ENCODE measurements at regions not wholly inside any gene's neighbourhood (a gene's known extent, or its start where the extent isn't known, plus 50 kb on each side); places are given as distances from the start of the nearest gene placed in this dataset.
A peak's percentile ranks its signal among the peaks of the same experiment; 100 is the strongest.
"Not testable (repeated sequence)": the region's sequence is repeated elsewhere in the genome, so short reads cannot be mapped to it uniquely, and the experiment has no call there.

GRCh38 chr12:125512541-125513298, 447.5 kb downstream of the AACS start:
- peak; percentile 26 to 56 (median 43) for DNase-seq

GRCh38 chr12:125515887-125516286, 450.7 kb downstream of the AACS start:
- no peak for DNase-seq

DNA sequence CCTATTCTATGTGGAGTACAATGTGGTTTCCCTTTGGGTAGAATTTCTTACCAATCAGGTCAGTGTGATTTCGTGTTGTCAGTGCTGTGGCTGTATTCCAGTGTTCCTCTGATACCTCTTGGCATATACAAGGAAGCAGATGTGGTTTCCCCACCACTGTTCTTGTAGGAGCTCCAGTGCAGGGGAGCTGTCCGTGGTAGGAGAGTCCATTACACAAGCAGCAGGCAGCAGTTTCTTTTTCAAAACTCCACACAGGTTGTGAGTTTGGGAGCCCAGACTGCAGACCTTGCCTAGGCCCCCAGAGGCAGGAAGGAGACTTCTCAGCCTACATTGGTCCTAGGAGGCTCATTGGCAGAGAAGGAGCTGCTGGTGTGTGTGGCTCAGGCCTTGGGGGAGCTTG, 452.8 kb downstream of the AACS start:
- DNase-seq, result peak in 1 of 4 experiments; percentile 6

- no peak for DNase-seq
Measured at GRCh38 chr12:125519026-125519651, 453.9 kb downstream of the AACS start.

DNA sequence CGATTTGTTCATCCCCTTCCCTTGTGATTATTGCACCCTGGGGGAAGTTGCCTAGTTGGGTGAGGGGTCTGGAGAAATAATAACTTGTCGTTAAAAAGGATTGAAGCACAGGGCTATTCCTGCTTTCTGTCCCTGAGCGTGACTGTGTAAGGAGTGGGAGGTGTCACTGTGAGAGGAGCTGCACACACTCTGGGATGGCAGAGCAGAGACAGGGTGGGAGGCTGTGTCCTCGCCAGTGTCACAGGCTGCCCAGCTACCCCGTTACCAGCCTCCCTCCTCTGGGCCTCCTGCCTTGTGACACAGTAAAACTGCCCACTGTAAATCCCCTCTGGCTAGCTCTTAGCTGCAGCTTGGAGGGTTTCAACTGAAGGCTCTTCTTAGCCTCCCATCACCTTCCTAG, 460.6 kb downstream of the AACS start:
- DNase-seq, result no peak

DNA sequence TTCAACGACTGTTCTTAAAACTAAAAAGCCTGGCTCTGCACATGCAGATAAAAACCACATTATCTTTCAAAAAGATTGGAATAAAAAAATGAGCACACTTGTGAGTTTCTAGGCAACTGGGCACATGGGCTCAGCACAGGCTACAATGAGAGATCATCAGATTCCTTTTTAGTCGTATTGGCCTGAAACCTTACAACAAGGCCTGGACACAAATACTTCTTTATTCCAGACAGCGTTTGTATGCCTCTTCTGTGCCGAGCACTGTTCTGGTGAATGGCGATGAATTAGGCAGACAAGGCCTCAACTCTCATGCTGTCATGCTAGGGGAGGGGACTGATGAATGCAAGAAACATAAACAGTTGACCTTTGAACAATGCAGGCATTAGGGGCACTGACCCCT, 463.0 kb downstream of the AACS start:
- DNase-seq, result no peak

DNA sequence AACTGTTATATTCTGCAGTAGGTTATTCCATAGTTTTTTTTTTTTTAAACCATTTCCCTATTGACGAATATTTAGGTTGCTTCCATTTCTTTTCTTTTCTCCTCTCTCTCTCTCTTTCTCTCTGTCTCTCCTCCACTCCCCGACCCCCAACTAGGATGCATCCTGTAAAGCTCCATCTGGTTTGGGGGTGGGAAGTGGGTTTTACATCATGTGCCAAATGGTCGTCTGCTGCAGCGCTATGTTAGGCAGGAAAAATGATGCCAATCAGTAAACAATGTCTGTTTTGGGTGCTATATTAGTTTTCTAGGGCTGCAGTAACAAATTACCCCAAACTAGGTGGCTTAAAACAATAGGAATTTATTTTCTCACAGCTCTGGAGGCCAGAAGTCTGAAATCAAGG, 465.0 kb downstream of the AACS start:
- no peak for DNase-seq

DNA sequence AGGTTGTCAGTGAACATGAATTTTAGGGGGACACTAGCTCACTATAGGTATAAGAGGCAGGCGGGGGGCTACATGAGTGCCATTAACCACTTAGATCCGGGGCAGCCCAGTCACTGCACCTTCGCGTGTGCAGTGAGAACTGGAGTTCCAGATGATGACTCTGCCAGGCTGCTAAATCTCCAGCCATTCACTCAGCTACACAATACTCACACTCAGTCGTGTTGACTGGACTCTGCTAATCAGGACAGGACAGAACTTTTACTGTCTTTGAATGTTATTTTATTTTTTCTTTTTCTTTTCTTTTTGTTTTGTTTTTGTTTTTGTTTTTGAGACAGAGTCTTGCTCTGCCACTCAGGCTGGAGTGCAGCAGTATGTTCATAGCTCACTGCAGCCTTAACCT, 465.6 kb downstream of the AACS start:
- DNase-seq, result no peak

- DNase-seq, result no peak
Measured at GRCh38 chr12:125531574-125531973, 466.3 kb downstream of the AACS start.

DNA sequence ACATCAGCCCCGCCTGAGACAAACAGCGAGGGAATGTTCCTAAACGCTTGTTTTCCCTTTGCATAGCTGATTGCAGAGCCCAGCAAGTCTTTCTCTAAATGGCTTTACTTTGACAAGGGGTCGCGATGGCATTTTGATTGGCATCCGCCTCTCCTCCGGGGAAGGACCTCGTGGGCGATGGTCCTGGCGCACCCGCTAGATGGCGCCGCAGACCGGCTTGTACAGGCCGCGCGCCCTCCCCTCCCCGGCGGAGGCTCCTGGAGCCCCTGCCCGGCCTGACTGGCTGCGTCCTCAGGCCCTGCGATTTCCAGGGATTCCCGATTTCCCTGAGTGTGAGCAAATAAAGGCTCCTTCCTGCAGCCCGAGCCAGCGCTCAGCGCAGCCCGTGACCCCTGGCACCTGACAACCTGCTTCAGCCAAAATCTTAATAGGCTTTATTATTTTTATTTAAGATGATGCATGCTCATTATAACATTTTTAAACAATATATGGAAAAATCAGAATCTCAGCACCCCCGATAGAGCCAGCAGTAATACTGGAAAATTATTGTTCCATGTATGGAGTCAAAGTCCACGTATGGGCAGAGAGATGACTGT, 468.3 kb downstream of the AACS start:
- peak in 3 of 4 experiments; percentile 13 to 61 (median 34) for DNase-seq

DNA sequence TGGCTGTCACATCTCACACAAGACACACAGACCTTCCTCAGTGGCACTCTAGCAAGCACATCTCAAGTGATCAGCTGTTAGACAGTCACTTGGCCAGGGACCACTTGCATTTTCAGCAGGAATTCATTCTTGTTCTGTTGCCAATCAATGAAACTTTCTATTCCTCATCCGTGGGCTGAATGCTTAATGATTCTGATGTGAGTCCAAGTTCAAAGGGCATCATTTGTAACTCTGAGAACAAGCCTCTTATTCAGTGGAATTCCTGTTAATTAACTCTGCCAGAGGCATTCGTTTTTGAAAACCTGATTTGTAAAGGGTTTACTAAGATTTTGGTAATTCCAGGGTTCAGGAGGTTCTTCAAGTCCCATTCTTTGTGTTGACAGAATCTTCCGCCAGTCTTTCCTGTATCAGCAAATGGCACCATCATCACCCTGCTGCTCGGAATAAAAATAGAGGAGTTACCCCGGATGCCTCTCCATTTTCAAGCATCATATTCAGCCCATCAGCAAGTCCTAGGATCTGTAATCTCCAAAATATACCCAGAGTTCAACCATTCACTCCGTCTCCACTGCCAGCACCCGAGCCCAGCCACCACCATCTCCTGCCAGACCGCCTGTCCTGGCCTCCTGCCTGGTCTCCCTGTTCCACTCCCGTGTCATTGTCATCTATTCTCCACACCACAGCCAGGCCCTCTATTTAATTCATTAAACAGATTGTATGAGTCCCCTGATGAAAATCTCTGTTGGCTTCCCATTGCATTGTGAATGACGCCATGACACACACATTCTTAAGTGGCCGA, 473.4 kb downstream of the AACS start:
- DNase-seq, result no peak

GRCh38 chr12:125540580-125541204, 475.5 kb downstream of the AACS start:
- DNase-seq, result no peak

DNA sequence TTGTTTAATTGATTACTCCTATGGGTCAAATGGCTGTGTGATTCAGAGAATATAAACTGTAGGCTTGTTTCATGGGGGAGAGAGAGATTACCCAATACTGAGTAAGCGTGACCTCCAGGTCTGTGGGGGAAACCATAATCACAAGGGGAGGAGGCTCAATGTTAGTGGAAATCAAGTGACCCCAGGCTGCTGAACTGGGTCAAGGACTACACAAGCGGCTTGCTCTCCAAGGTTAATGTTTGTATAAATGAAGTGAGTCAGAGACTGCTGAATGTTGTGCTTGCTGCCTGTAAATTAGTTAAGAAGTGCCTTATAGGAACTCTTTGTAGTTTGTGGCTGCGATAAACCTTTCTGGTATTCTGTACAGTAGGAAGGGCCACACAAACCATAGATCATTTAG, 479.7 kb downstream of the AACS start:
- no peak for DNase-seq

- DNase-seq, result no peak
Measured at GRCh38 chr12:125549171-125549570, 483.9 kb downstream of the AACS start.

- DNase-seq, result no peak
Measured at GRCh38 chr12:125549836-125550235, 484.6 kb downstream of the AACS start.

DNA sequence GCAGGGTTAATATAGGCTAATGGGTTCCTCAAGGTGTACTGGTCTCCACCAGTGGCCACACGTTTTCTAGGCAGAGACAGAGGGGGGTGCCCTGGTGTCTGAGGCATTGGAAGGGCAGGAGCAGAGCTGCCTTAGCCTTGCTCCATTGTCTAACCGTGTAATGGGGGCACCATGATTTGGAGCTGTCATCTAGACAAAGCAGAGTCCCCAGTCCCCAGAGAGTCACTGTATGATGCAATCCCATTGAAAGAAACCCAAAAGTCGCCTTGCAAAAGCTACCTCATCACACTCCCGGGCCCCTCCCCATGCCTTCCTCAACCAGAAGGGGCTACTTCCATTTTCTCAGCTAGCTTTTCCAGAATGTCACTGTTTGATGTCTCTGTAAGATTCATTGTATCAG, 487.1 kb downstream of the AACS start:
- no peak for DNase-seq

DNA sequence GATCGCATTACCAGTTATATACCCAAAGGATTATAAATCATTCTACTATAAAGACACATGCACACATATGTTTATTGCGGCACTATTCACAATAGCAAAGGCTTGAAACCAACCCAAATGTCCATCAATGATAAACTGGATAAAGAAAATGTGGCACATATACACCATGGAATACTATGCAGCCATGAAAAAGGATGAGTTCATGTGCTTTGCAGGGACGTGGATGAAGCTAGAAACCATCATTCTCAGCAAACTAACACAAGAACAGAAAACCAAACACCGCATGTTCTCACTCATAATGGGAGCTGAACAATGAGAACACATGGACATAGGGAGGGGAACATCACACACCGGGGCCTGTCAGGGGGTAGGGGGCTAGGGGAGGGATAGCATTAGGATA, 495.8 kb downstream of the AACS start:
- not testable (repeated sequence) for DNase-seq

GRCh38 chr12:125564753-125565152, 499.5 kb downstream of the AACS start:
- DNase-seq, result peak in 2 of 4 experiments; percentile 16 to 21

GRCh38 chr12:125567581-125567980, 502.3 kb downstream of the AACS start:
- DNase-seq, result no peak

- DNase-seq, result no peak
Measured at GRCh38 chr12:125568306-125568705, 503.1 kb downstream of the AACS start.

GRCh38 chr12:125573271-125573670, 508.0 kb downstream of the AACS start:
- no peak for DNase-seq

DNA sequence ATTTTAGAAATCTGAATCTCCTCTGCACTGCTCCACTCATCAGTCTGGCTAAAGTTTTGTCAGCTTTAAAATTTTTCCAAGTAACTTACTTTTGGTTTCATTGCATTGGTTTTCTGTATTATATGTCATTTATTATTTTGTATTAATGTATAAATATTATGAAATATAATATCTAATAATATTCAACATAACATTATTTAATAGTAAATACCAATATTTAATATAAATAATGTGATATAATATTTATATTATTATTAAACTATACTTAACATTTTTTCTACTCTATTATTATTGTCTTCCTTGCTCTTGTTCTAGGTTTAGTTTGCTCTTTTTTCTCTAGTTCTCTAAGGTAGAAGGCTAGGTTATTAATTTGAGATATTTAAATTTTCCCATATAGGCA, 512.1 kb downstream of the AACS start:
- no peak for DNase-seq

DNA sequence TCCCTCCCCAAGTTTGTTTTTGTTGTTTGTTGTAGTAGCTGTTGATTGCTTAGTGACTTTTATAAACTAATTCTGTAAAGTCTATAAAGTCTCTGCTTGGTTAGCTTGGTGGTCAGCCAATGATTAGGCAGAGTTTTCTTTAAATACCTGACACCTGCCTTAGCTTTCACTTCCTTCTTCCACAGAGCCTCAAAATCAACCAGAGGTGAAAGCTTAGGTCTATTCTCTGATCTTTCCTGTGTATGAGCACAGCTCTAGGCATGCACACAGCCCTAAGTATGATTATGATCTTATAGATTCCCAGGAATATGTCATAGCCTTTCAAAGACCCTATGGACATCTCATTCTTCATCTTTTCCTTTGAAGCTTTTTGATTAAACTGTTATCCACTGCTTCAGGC, 514.7 kb downstream of the AACS start:
- no peak for DNase-seq
